ENCODE measurements at regions not wholly inside any gene's neighbourhood (a gene's known extent, or its start where the extent isn't known, plus 50 kb on each side); places are given as distances from the start of the nearest gene placed in this dataset.

DNA sequence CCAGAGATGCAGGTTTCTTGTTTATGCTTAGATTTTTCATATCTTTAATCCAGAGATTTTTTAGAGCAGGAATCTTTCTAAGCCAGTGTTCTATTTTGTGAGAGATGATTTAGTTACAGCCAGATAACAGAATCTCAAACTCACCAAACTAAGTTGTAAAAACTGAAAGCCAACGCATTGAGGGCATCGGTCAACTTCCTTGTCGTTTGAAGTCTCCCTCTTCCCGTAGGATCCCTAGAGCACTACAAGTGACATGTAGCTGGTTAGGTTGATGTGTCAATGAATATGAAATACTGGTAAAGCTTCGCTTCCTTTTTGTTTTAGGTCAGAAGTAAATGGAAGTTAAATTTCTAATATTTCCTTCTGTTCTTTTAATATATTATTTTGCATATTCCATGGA is 139.6 kb downstream of the YIPF5 start:
- ChIA-PET RAD21 (ENCODE audit: unreplicated experiment) (no interaction called here), SMC1A (ENCODE audit: uncharacterized antibody, unreplicated experiment) (no interaction called here), POLR2A (no interaction called here), CTCF (no interaction called here)
- Histone ChIP-seq H4K20me1 (ENCODE audit: control insufficient read depth, insufficient read depth) (no peaks in the 10 kb centered on the region), H3K9ac (ENCODE audit: control insufficient read depth, insufficient read depth, low read length) (no peak overlapping the region), H3K27me3 (replicated peaks in 1 of 2; ENCODE audit: control insufficient read depth in 2 of 2, insufficient read depth in 2 of 2, low read length in 1 of 2) (no peaks in the 10 kb centered on the region), H3K9me3 (replicated peaks; ENCODE audit: control insufficient read depth, insufficient read depth, low read length) (no peaks in the 10 kb centered on the region), H3K4me1 (ENCODE audit: control insufficient read depth, insufficient read depth, low read length) (no peaks in the 10 kb centered on the region), H3K36me3 (ENCODE audit: control insufficient read depth in 2 of 2, insufficient read depth in 2 of 2, low read length in 1 of 2) (no peaks in the 10 kb centered on the region), H3K4me3 (no peak overlapping the region), H3K4me2 (ENCODE audit: control insufficient read depth, insufficient read depth) (no peak overlapping the region), H3K79me2 (ENCODE audit: control insufficient read depth, insufficient read depth, low read length) (no peaks in the 10 kb centered on the region), H3K27ac (ENCODE audit: control insufficient read depth, insufficient read depth) (no peak overlapping the region), H2AFZ (ENCODE audit: control insufficient read depth, low read depth, low read length) (no peak overlapping the region)
- ATAC-seq (no peak), FAIRE-seq (no peak), DNase-seq (ENCODE audit: low read depth, low spot score) (no peak)
- WGBS (ENCODE audit: insufficient coverage, insufficient replicate concordance, low lambda C conversion rate, missing lambda C conversion rate): 45% methylated on average over 5 of the region's 5 CpGs
- in situ Hi-C loops (cut with MboI) (no loop called here), intact Hi-C loops (cut with micrococcal nuclease; ENCODE audit: unreplicated experiment) (no loop called here)
- TF ChIP-seq ZNF384 (IDR thresholded peaks at IDR 0.05; ENCODE audit: borderline replicate concordance, low read depth, low read length) (no peak), RBBP5 (conservative IDR thresholded peaks at IDR 0.05) (no peak), STAT1 (conservative IDR thresholded peaks at IDR 0.05) (no peak), TBL1XR1 (IDR thresholded peaks at IDR 0.05; ENCODE audit: low read depth, low read length) (no peak)
- BruUV-seq (replicated peaks): no TSS peak

GRCh38 chr5:144032375-144032774 is 138.1 kb downstream of the YIPF5 start:
- no TSS peak for BruUV-seq (replicated peaks)
- H3K27me3 ChIP-seq (replicated peaks in 1 of 2; ENCODE audit: control insufficient read depth in 2 of 2, insufficient read depth in 2 of 2, low read length in 1 of 2): no peaks in the 10 kb centered on the region
- no peak overlapping the region for H2AFZ ChIP-seq (ENCODE audit: control insufficient read depth, low read depth, low read length)
- no peak overlapping the region for H3K9ac ChIP-seq (ENCODE audit: control insufficient read depth, insufficient read depth, low read length)
- H4K20me1 ChIP-seq (ENCODE audit: control insufficient read depth, insufficient read depth): no peaks in the 10 kb centered on the region
- RAD21 ChIA-PET (ENCODE audit: unreplicated experiment): no interaction called here
- CTCF ChIA-PET: no interaction called here
- DNase-seq (ENCODE audit: low read depth, low spot score): no peak
- no peaks in the 10 kb centered on the region for H3K79me2 ChIP-seq (ENCODE audit: control insufficient read depth, insufficient read depth, low read length)
- H3K4me2 ChIP-seq (ENCODE audit: control insufficient read depth, insufficient read depth): no peak overlapping the region
- no peaks in the 10 kb centered on the region for H3K36me3 ChIP-seq (ENCODE audit: control insufficient read depth in 2 of 2, insufficient read depth in 2 of 2, low read length in 1 of 2)
- no peak for FAIRE-seq
- in situ Hi-C loops (cut with MboI): no loop called here
- no peak overlapping the region for H3K4me3 ChIP-seq
- TF ChIP-seq CHD4 (IDR thresholded peaks at IDR 0.05): no peak
- H3K9me3 ChIP-seq (replicated peaks; ENCODE audit: control insufficient read depth, insufficient read depth, low read length): no peaks in the 10 kb centered on the region
- no peak for ATAC-seq
- 7% methylated on average over 6 of the region's 6 CpGs for WGBS (ENCODE audit: insufficient coverage, insufficient replicate concordance, low lambda C conversion rate, missing lambda C conversion rate)
- intact Hi-C loops (cut with micrococcal nuclease; ENCODE audit: unreplicated experiment): no loop called here
- no peaks in the 10 kb centered on the region for H3K4me1 ChIP-seq (ENCODE audit: control insufficient read depth, insufficient read depth, low read length)
- H3K27ac ChIP-seq (ENCODE audit: control insufficient read depth, insufficient read depth): no peak overlapping the region
- SMC1A ChIA-PET (ENCODE audit: uncharacterized antibody, unreplicated experiment): no interaction called here
- POLR2A ChIA-PET: no interaction called here

Measured in GM12878 (cell line).